ENCODE measurements at regions not wholly inside any gene's neighbourhood (a gene's known extent, or its start where the extent isn't known, plus 50 kb on each side); places are given as distances from the start of the nearest gene placed in this dataset.

GRCh38 chr9:13690595-13690994 is 411.1 kb upstream of the MPDZ start:
- Histone ChIP-seq H3K27ac (ENCODE audit: low read depth, low read length) (no peak overlapping the region), H3K4me3 (ENCODE audit: low read length in 2 of 2) (no peak overlapping the region), H3K9me3 (ENCODE audit: control insufficient read depth in 1 of 2, low read length in 2 of 2) (no peaks in the 10 kb centered on the region), H3K4me1 (ENCODE audit: insufficient read depth, low read length) (no peaks in the 10 kb centered on the region), H3K27me3 (ENCODE audit: insufficient read depth, low read length) (no peaks in the 10 kb centered on the region), H3K36me3 (ENCODE audit: insufficient read depth, low read length) (no peaks in the 10 kb centered on the region)
- Mint-ChIP-seq H3K9me3 (peaks cover 4 to 20% (median 13%) of the 10 kb centered on the region in 8 donors), H3K4me3 (no peak overlapping the region), H3K4me1 (no peaks in the 10 kb centered on the region), H3K36me3 (no peaks in the 10 kb centered on the region), H3K27me3 (no peaks in the 10 kb centered on the region), H3K27ac (no peak overlapping the region)
- CTCF ChIA-PET (ENCODE audit: partially characterized antibody): no interaction called here
- DNase-seq: no peak
- POLR2A ChIA-PET (ENCODE audit: partially characterized antibody): no interaction called here
- intact Hi-C loops (cut with micrococcal nuclease): no loop called here

GRCh38 chr9:13689925-13690324 is 410.4 kb upstream of the MPDZ start:
- ChIA-PET CTCF (ENCODE audit: partially characterized antibody) (no interaction called here), POLR2A (ENCODE audit: partially characterized antibody) (no interaction called here)
- Histone ChIP-seq H3K27me3 (ENCODE audit: insufficient read depth, low read length) (no peaks in the 10 kb centered on the region), H3K4me3 (ENCODE audit: low read length in 2 of 2) (no peak overlapping the region), H3K36me3 (ENCODE audit: insufficient read depth, low read length) (no peaks in the 10 kb centered on the region), H3K9me3 (ENCODE audit: control insufficient read depth in 1 of 2, low read length in 2 of 2) (no peaks in the 10 kb centered on the region), H3K27ac (ENCODE audit: low read depth, low read length) (no peak overlapping the region), H3K4me1 (ENCODE audit: insufficient read depth, low read length) (no peaks in the 10 kb centered on the region)
- intact Hi-C loops (cut with micrococcal nuclease): no loop called here
- no peaks in the 10 kb centered on the region for H3K4me1 Mint-ChIP-seq
- H3K27me3 Mint-ChIP-seq: no peaks in the 10 kb centered on the region
- H3K4me3 Mint-ChIP-seq: no peak overlapping the region
- no peak for DNase-seq
- no peaks in the 10 kb centered on the region for H3K36me3 Mint-ChIP-seq
- H3K27ac Mint-ChIP-seq: no peak overlapping the region
- H3K9me3 Mint-ChIP-seq: peaks cover 2 to 16% (median 13%) of the 10 kb centered on the region in 8 donors

- CTCF ChIA-PET (ENCODE audit: partially characterized antibody): no interaction called here
- H3K27ac Mint-ChIP-seq: no peak overlapping the region
- H3K27ac ChIP-seq (ENCODE audit: low read depth, low read length): no peak overlapping the region
- no peak for DNase-seq
- H3K4me1 ChIP-seq (ENCODE audit: insufficient read depth, low read length): no peaks in the 10 kb centered on the region
- no peak overlapping the region for H3K4me3 ChIP-seq (ENCODE audit: low read length in 2 of 2)
- H3K4me3 Mint-ChIP-seq: no peak overlapping the region
- intact Hi-C loops (cut with micrococcal nuclease): no loop called here
- H3K27me3 Mint-ChIP-seq: no peaks in the 10 kb centered on the region
- H3K9me3 ChIP-seq (ENCODE audit: control insufficient read depth in 1 of 2, low read length in 2 of 2): no peaks in the 10 kb centered on the region
- H3K9me3 Mint-ChIP-seq: peaks cover 0 to 16% (median 8%) of the 10 kb centered on the region in 8 donors
- no peaks in the 10 kb centered on the region for H3K36me3 Mint-ChIP-seq
- H3K4me1 Mint-ChIP-seq: no peaks in the 10 kb centered on the region
- no peaks in the 10 kb centered on the region for H3K27me3 ChIP-seq (ENCODE audit: insufficient read depth, low read length)
- no peaks in the 10 kb centered on the region for H3K36me3 ChIP-seq (ENCODE audit: insufficient read depth, low read length)
- POLR2A ChIA-PET (ENCODE audit: partially characterized antibody): no interaction called here
These were observed 409.6 kb upstream of the MPDZ start for GRCh38 chr9:13688990-13689600.

GRCh38 chr9:13688223-13688989 is 408.9 kb upstream of the MPDZ start:
- peaks cover 0 to 10% (median 5%) of the 10 kb centered on the region in 8 donors for H3K9me3 Mint-ChIP-seq
- no peak overlapping the region for H3K4me3 ChIP-seq (ENCODE audit: low read length in 2 of 2)
- no peaks in the 10 kb centered on the region for H3K36me3 ChIP-seq (ENCODE audit: insufficient read depth, low read length)
- no peaks in the 10 kb centered on the region for H3K4me1 ChIP-seq (ENCODE audit: insufficient read depth, low read length)
- ChIA-PET CTCF (ENCODE audit: partially characterized antibody) (no interaction called here), POLR2A (ENCODE audit: partially characterized antibody) (no interaction called here)
- H3K36me3 Mint-ChIP-seq: no peaks in the 10 kb centered on the region
- intact Hi-C loops (cut with micrococcal nuclease): no loop called here
- H3K4me1 Mint-ChIP-seq: no peaks in the 10 kb centered on the region
- H3K9me3 ChIP-seq (ENCODE audit: control insufficient read depth in 1 of 2, low read length in 2 of 2): no peaks in the 10 kb centered on the region
- H3K27ac ChIP-seq (ENCODE audit: low read depth, low read length): no peak overlapping the region
- DNase-seq: no peak
- H3K27ac Mint-ChIP-seq: no peak overlapping the region
- H3K4me3 Mint-ChIP-seq: no peak overlapping the region
- H3K27me3 Mint-ChIP-seq: no peaks in the 10 kb centered on the region
- H3K27me3 ChIP-seq (ENCODE audit: insufficient read depth, low read length): no peaks in the 10 kb centered on the region

GRCh38 chr9:13684656-13685055 is 405.2 kb upstream of the MPDZ start:
- no peaks in the 10 kb centered on the region for H3K36me3 Mint-ChIP-seq
- DNase-seq: no peak
- H3K27me3 Mint-ChIP-seq: no peaks in the 10 kb centered on the region
- Histone ChIP-seq H3K4me3 (ENCODE audit: low read length in 2 of 2) (no peak overlapping the region), H3K4me1 (ENCODE audit: insufficient read depth, low read length) (no peaks in the 10 kb centered on the region), H3K27ac (ENCODE audit: low read depth, low read length) (no peak overlapping the region), H3K27me3 (ENCODE audit: insufficient read depth, low read length) (no peaks in the 10 kb centered on the region), H3K36me3 (ENCODE audit: insufficient read depth, low read length) (no peaks in the 10 kb centered on the region), H3K9me3 (ENCODE audit: control insufficient read depth in 1 of 2, low read length in 2 of 2) (no peaks in the 10 kb centered on the region)
- no peaks in the 10 kb centered on the region for H3K4me1 Mint-ChIP-seq
- CTCF ChIA-PET (ENCODE audit: partially characterized antibody): no interaction called here
- intact Hi-C loops (cut with micrococcal nuclease): no loop called here
- H3K9me3 Mint-ChIP-seq: peaks cover 0 to 6% (median 3%) of the 10 kb centered on the region in 8 donors
- no peak overlapping the region for H3K4me3 Mint-ChIP-seq
- POLR2A ChIA-PET (ENCODE audit: partially characterized antibody): no interaction called here
- H3K27ac Mint-ChIP-seq: no peak overlapping the region

- intact Hi-C loops (cut with micrococcal nuclease): no loop called here
These were observed 398.3 kb upstream of the MPDZ start for GRCh38 chr9:13677801-13678200.

GRCh38 chr9:13675638-13676000 is 396.1 kb upstream of the MPDZ start:
- DNase-seq: no peak
- ChIA-PET POLR2A (ENCODE audit: partially characterized antibody) (no interaction called here), CTCF (ENCODE audit: partially characterized antibody) (no interaction called here)
- Mint-ChIP-seq H3K4me3 (no peak overlapping the region), H3K9me3 (peaks cover under 1 to 12% (median 6%) of the 10 kb centered on the region in 8 donors), H3K36me3 (no peaks in the 10 kb centered on the region), H3K27ac (no peak overlapping the region), H3K4me1 (no peaks in the 10 kb centered on the region), H3K27me3 (no peaks in the 10 kb centered on the region)
- no peaks in the 10 kb centered on the region for H3K27me3 ChIP-seq (ENCODE audit: insufficient read depth, low read length)
- H3K4me1 ChIP-seq (ENCODE audit: insufficient read depth, low read length): no peaks in the 10 kb centered on the region
- no peak overlapping the region for H3K4me3 ChIP-seq (ENCODE audit: low read length in 2 of 2)
- no peaks in the 10 kb centered on the region for H3K9me3 ChIP-seq (ENCODE audit: control insufficient read depth in 1 of 2, low read length in 2 of 2)
- no peak overlapping the region for H3K27ac ChIP-seq (ENCODE audit: low read depth, low read length)
- H3K36me3 ChIP-seq (ENCODE audit: insufficient read depth, low read length): no peaks in the 10 kb centered on the region
- intact Hi-C loops (cut with micrococcal nuclease): no loop called here

More at GRCh38 chr9:13677801-13678200, 398.3 kb upstream of the MPDZ start:
- ChIA-PET POLR2A (ENCODE audit: partially characterized antibody) (no interaction called here), CTCF (ENCODE audit: partially characterized antibody) (no interaction called here)
- Mint-ChIP-seq H3K4me1 (no peaks in the 10 kb centered on the region), H3K36me3 (no peaks in the 10 kb centered on the region), H3K27ac (no peak overlapping the region), H3K4me3 (no peak overlapping the region), H3K27me3 (no peaks in the 10 kb centered on the region), H3K9me3 (peaks cover 2 to 9% (median 6%) of the 10 kb centered on the region in 8 donors)
- no peak for DNase-seq
- Histone ChIP-seq H3K4me3 (ENCODE audit: low read length in 2 of 2) (no peak overlapping the region), H3K27ac (ENCODE audit: low read depth, low read length) (no peak overlapping the region), H3K9me3 (ENCODE audit: control insufficient read depth in 1 of 2, low read length in 2 of 2) (no peaks in the 10 kb centered on the region), H3K27me3 (ENCODE audit: insufficient read depth, low read length) (no peaks in the 10 kb centered on the region), H3K36me3 (ENCODE audit: insufficient read depth, low read length) (no peaks in the 10 kb centered on the region), H3K4me1 (ENCODE audit: insufficient read depth, low read length) (no peaks in the 10 kb centered on the region)

Measured in CD4-positive, alpha-beta memory T cell (primary cell).